ENCODE measurements at regions not wholly inside any gene's neighbourhood (a gene's known extent, or its start where the extent isn't known, plus 50 kb on each side); places are given as distances from the start of the nearest gene placed in this dataset.

DNA sequence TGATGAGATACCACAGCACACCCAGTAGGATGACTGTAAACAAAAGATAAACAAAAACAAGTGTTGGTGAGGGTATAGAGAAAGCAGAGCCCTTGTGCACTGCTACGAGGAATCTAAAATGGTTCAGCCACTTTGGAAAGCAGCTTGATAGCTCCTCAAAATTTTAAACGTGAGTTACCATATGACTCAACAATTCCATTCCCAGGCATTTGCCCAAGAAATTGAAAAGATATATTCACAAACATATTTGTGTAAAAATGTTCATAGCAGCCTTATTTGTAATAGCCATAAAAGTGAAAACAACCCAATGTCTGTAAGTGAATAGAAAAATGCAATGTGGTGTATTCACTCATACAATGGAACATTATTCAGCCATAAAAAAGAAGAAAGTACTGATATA is 141.0 kb upstream of the BTBD3 start:
- TF ChIP-seq, protein P1, sequence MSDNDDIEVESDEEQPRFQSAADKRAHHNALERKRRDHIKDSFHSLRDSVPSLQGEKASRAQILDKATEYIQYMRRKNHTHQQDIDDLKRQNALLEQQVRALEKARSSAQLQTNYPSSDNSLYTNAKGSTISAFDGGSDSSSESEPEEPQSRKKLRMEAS (IDR thresholded peaks at IDR 0.05), result no peak
- TF ChIP-seq SAP30 (IDR thresholded peaks at IDR 0.05; ENCODE audit: insufficient read depth, insufficient replicate concordance, low read length), result no peak
- no peak for TF ChIP-seq POU5F1 (IDR thresholded peaks at IDR 0.05; ENCODE audit: low read depth, low read length)
- TF ChIP-seq POLR2A (IDR thresholded peaks at IDR 0.05; ENCODE audit: control extremely low read depth in 1 of 2, low read depth in 2 of 2, low read length in 2 of 2), result no peak
- TF ChIP-seq GABPA (IDR thresholded peaks at IDR 0.05; ENCODE audit: borderline replicate concordance, insufficient read depth, low read length), result no peak

All from H1 (cell line).